A673 (cell line): ENCODE measurements at regions not wholly inside any gene's neighbourhood (a gene's known extent, or its start where the extent isn't known, plus 50 kb on each side); places are given as distances from the start of the nearest gene placed in this dataset.

Experiments used
- BruUV-seq: library from RNA; stranded (reverse); fragments of 400-500 nt; replicated peaks from 2 replicates; lab custom pipeline; 2021; lab: Mats Ljungman, UMichigan
- CTCF ChIA-PET: fragments of 300-600 bp; sonication (Branson Sonifier 250); formaldehyde crosslinking; loops from one replicate; lab custom pipeline; 2022; ENCODE audit warnings: antibody characterized with exemption; lab: Charles Lee
- POLR2A ChIA-PET: fragments of 300-600 bp; sonication (Branson Sonifier 250); formaldehyde crosslinking; loops from one replicate; lab custom pipeline; 2022; ENCODE audit warnings: antibody characterized with exemption; ENCODE audit not compliant: low non-redundant PET; lab: Charles Lee
- DNase-seq: peaks from one replicate; pipeline ENCODE4 v3.0.0-alpha.2; 2015; ENCODE audit warnings: low spot score
- H3K27ac ChIP-seq: fragments of 200-600 bp; sonication (generic); 2 replicates; pipeline ENCODE4 v1.5.1; 2016; ENCODE audit warnings: mixed run types, low read depth, mild to moderate bottlenecking, mixed read lengths, antibody characterized with exemption, low read length; ENCODE audit not compliant: poor library complexity, severe bottlenecking
- H3K27me3 ChIP-seq: fragments of 200-600 bp; sonication (generic); replicated peaks from 2 replicates; pipeline ENCODE4 v1.6.1; 2017; ENCODE audit warnings: mixed run types, low read depth, mild to moderate bottlenecking, mixed read lengths, antibody characterized with exemption, low read length; ENCODE audit not compliant: insufficient read depth, poor library complexity
- H3K36me3 ChIP-seq: fragments of 200-600 bp; sonication (generic); 2 replicates; pipeline ENCODE4 v1.6.1; 2016; ENCODE audit warnings: mixed run types, mild to moderate bottlenecking, mixed read lengths, antibody characterized with exemption, low read length; ENCODE audit not compliant: insufficient read depth, poor library complexity, severe bottlenecking
- H3K4me1 ChIP-seq: fragments of 200-600 bp; sonication (generic); 2 replicates; pipeline ENCODE4 v1.6.1; 2017; ENCODE audit warnings: mixed run types, mild to moderate bottlenecking, mixed read lengths, antibody characterized with exemption, low read length; ENCODE audit not compliant: insufficient read depth, poor library complexity, severe bottlenecking
- H3K4me3 ChIP-seq: fragments of 200-600 bp; sonication (generic); 2 replicates; pipeline ENCODE4 v1.5.1; 2016; ENCODE audit warnings: low read depth, mixed run types, mild to moderate bottlenecking, mixed read lengths, low read length; ENCODE audit not compliant: poor library complexity, severe bottlenecking
- H3K9me3 ChIP-seq: fragments of 200-600 bp; sonication (generic); 2 replicates; pipeline ENCODE4 v1.6.1; 2016; ENCODE audit warnings: mixed run types, low read depth, mild to moderate bottlenecking, mixed read lengths, antibody characterized with exemption, low read length; ENCODE audit not compliant: poor library complexity, severe bottlenecking
- CTCF ChIP-seq: fragments of 300-800, 200-600 bp; sonication (generic); conservative IDR thresholded peaks from 2 replicates; pipeline ENCODE4 v1.5.1; 2017; ENCODE audit warnings: low read depth, mild to moderate bottlenecking, antibody characterized with exemption, low read length, moderate library complexity, mixed read lengths
- EZH2 ChIP-seq: fragments of 200-600 bp; sonication (generic); IDR thresholded peaks from 2 replicates; pipeline ENCODE4 v1.6.1; 2017; ENCODE audit warnings: borderline replicate concordance, low read depth, mild to moderate bottlenecking, mixed read lengths, antibody characterized with exemption, low read length; ENCODE audit not compliant: poor library complexity, severe bottlenecking
- intact Hi-C: fragments of 100-400 bp; cut with micrococcal nuclease; formaldehyde crosslinking; loops from one replicate; pipeline ENCODE4 v1.10.0; 2022; ENCODE audit not compliant: unreplicated experiment

GRCh38 chr1:73953586-73953985 is 244.4 kb downstream of the LRRIQ3 start:
- Histone ChIP-seq H3K36me3 (no peaks in the 10 kb centered on the region), H3K9me3 (no peaks in the 10 kb centered on the region), H3K4me3 (no peak overlapping the region), H3K27ac (no peak overlapping the region), H3K27me3 (no peaks in the 10 kb centered on the region), H3K4me1 (no peaks in the 10 kb centered on the region)
- ChIA-PET CTCF (no interaction called here), POLR2A (no interaction called here)
- no peak for DNase-seq
- TF ChIP-seq CTCF (no peak), EZH2 (no peak)
- no TSS peak for BruUV-seq
- intact Hi-C loops: no loop called here

GRCh38 chr1:73953186-73953585 is 244.8 kb downstream of the LRRIQ3 start:
- no peaks in the 10 kb centered on the region for H3K27me3 ChIP-seq
- BruUV-seq: no TSS peak
- no peak overlapping the region for H3K27ac ChIP-seq
- DNase-seq: no peak
- H3K36me3 ChIP-seq: no peaks in the 10 kb centered on the region
- intact Hi-C loops: no loop called here
- POLR2A ChIA-PET: no interaction called here
- H3K4me1 ChIP-seq: no peaks in the 10 kb centered on the region
- TF ChIP-seq EZH2: no peak
- no peak for TF ChIP-seq CTCF
- H3K9me3 ChIP-seq: no peaks in the 10 kb centered on the region
- CTCF ChIA-PET: no interaction called here
- H3K4me3 ChIP-seq: no peak overlapping the region

DNA sequence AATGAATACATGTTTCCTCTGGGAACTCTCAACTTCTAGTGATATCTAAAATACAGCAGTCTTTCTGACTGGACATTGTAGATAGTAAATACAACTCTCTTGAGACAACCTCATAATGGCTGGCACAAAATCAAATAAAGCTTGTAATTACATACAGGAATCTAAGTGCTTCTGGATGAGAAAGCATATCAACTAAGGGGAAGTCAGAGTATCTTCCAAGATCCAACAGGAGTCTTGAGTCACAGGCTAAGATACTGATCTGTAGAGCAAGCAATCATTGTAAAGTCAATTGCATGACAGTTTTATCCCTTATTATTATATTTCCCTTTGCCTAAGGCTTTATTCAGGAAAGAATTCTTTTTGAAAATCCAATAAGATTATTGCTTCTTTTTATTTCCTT is 249.9 kb downstream of the LRRIQ3 start:
- H3K4me1 ChIP-seq: no peaks in the 10 kb centered on the region
- POLR2A ChIA-PET: no interaction called here
- no peaks in the 10 kb centered on the region for H3K9me3 ChIP-seq
- BruUV-seq: no TSS peak
- TF ChIP-seq CTCF (no peak), EZH2 (no peak)
- DNase-seq: peak; percentile 6
- intact Hi-C loops: no loop called here
- CTCF ChIA-PET: no interaction called here
- no peaks in the 10 kb centered on the region for H3K27me3 ChIP-seq
- no peak overlapping the region for H3K27ac ChIP-seq
- H3K36me3 ChIP-seq: no peaks in the 10 kb centered on the region
- no peak overlapping the region for H3K4me3 ChIP-seq
